SK-N-SH (cell line): ENCODE measurements at regions not wholly inside any gene's neighbourhood (a gene's known extent, or its start where the extent isn't known, plus 50 kb on each side); places are given as distances from the start of the nearest gene placed in this dataset.
A peak's percentile ranks its signal among the peaks of the same experiment; 100 is the strongest.

Source experiments
- CTCF ChIA-PET: fragments of 300-600, 350-600 bp; formaldehyde crosslinking; extraction: SDS; loops from one replicate; lab custom pipeline; 2021; lab: Yijun Ruan, JAX
- POLR2A ChIA-PET: fragments of 350-600 bp; sonication (Branson Sonifier 250); formaldehyde crosslinking; extraction: SDS; loops from one replicate; lab custom pipeline; 2020; ENCODE audit warnings: antibody characterized with exemption, inconsistent platforms; lab: Yijun Ruan, JAX
- DNase-seq: peaks from one replicate; pipeline ENCODE4 v3.0.0; 2012
- H2AFZ ChIP-seq: fragments of 200-600 bp; sonication (generic); 2 replicates; pipeline ENCODE4 v1.8.1; 2016; ENCODE audit warnings: antibody characterized with exemption, mild to moderate bottlenecking, low read depth
- H3F3A ChIP-seq: fragments of 200-600 bp; sonication (generic); replicated peaks from 2 replicates; pipeline ENCODE3; 2016; ENCODE audit warnings: antibody characterized with exemption, mild to moderate bottlenecking; ENCODE audit not compliant: insufficient read depth
- H3K27ac ChIP-seq, 2 experiments: fragments of 200-500 bp in 1 of 2; fragments of 200-600 bp in 1 of 2; sonication (Bioruptor generic) in 1 of 2; sonication (generic), shearing (Covaris generic) in 1 of 2; 2 replicates each; pipeline versions ENCODE4 v1.5.1 to v1.6.1; 2014 to 2016; ENCODE audit warnings: low read depth in 2 of 2, inconsistent platforms in 1 of 2, low read length in 1 of 2, mild to moderate bottlenecking in 1 of 2, mixed read lengths in 1 of 2
- H3K27me3 ChIP-seq: fragments of 200-600 bp; sonication (generic), shearing (Covaris generic); 2 replicates; pipeline ENCODE4 v1.6.1; 2016; ENCODE audit warnings: mixed run types; ENCODE audit not compliant: insufficient read depth
- H3K36me3 ChIP-seq, 2 experiments: fragments of 200-500 bp in 1 of 2; fragments of 200-600 bp in 1 of 2; sonication (Bioruptor generic) in 1 of 2; sonication (generic) in 1 of 2; replicated peaks in 1 of 2; 2 replicates each; pipeline versions ENCODE3 to v1.5.1; 2014 to 2016; ENCODE audit warnings: low read length in 1 of 2, mild to moderate bottlenecking in 1 of 2; ENCODE audit not compliant: insufficient read depth in 2 of 2, control insufficient read depth in 1 of 2
- H3K4me1 ChIP-seq, 2 experiments: fragments of 200-500 bp in 1 of 2; fragments of 200-600 bp in 1 of 2; sonication (Bioruptor generic) in 1 of 2; sonication (generic), shearing (Covaris generic) in 1 of 2; 2 replicates each; pipeline versions ENCODE4 v1.5.1 to v1.6.1; 2014 to 2016; ENCODE audit warnings: low read depth in 1 of 2, low read length in 1 of 2, mixed run types in 1 of 2; ENCODE audit not compliant: insufficient read depth in 2 of 2, control insufficient read depth in 1 of 2
- H3K4me2 ChIP-seq: fragments of 200-600 bp; sonication (generic), shearing (Covaris generic); 2 replicates; pipeline ENCODE4 v1.6.1; 2017; ENCODE audit warnings: mixed run types
- H3K4me3 ChIP-seq, 2 experiments: fragments of 200-500 bp in 1 of 2; fragments of 200-600 bp in 1 of 2; sonication (Bioruptor generic) in 1 of 2; sonication (generic), shearing (Covaris generic) in 1 of 2; 2 replicates each; pipeline versions ENCODE4 v1.5.1 to v1.8.1; 2014 to 2016; ENCODE audit warnings: low read depth in 2 of 2, inconsistent platforms in 1 of 2, low read length in 1 of 2, mild to moderate bottlenecking in 1 of 2, mixed read lengths in 1 of 2, moderate library complexity in 1 of 2
- H3K79me2 ChIP-seq: fragments of 200-600 bp; sonication (generic); 2 replicates; pipeline ENCODE4 v1.8.1; 2017; ENCODE audit warnings: mild to moderate bottlenecking; ENCODE audit not compliant: insufficient read depth
- H3K9ac ChIP-seq: fragments of 200-600 bp; sonication (generic); 2 replicates; pipeline ENCODE4 v1.6.1; 2017; ENCODE audit warnings: mixed run types
- H3K9me2 ChIP-seq: fragments of 200-600 bp; sonication (generic); 2 replicates; pipeline ENCODE4 v1.6.1; 2017; ENCODE audit warnings: mixed run types
- H3K9me3 ChIP-seq: fragments of 200-600 bp; sonication (generic); 2 replicates; pipeline ENCODE4 v1.6.1; 2017; ENCODE audit warnings: mixed run types, mild to moderate bottlenecking, moderate library complexity
- H4K20me1 ChIP-seq: fragments of 200-600 bp; sonication (generic); 2 replicates; pipeline ENCODE4 v1.6.1; 2017; ENCODE audit warnings: mild to moderate bottlenecking, mixed run types; ENCODE audit not compliant: insufficient read depth
- FOSL2 ChIP-seq: IDR thresholded peaks from 2 replicates; pipeline ENCODE4 v1.4.0; 2012; ENCODE audit warnings: low read depth, mild to moderate bottlenecking, moderate library complexity, borderline replicate concordance
- FOXJ3 ChIP-seq: sonication (generic); formaldehyde crosslinking; IDR thresholded peaks from 2 replicates; pipeline ENCODE4 v1.5.1; 2020; ENCODE audit warnings: mild to moderate bottlenecking, missing genetic modification reagents
- FOXM1 ChIP-seq: IDR thresholded peaks from 2 replicates; pipeline ENCODE4 v1.4.0; 2012; ENCODE audit warnings: low read depth, mild to moderate bottlenecking
- GABPA ChIP-seq: IDR thresholded peaks from 2 replicates; pipeline ENCODE4 v1.4.0; 2012; ENCODE audit warnings: low read depth, mild to moderate bottlenecking
- GATA2 ChIP-seq: sonication (generic); formaldehyde crosslinking; IDR thresholded peaks from 2 replicates; pipeline ENCODE4 v1.5.0; 2020; ENCODE audit warnings: mild to moderate bottlenecking, missing genetic modification reagents
- MXI1 ChIP-seq: IDR thresholded peaks from 2 replicates; pipeline ENCODE4 v1.6.1; 2012; ENCODE audit warnings: mild to moderate bottlenecking, low read depth, low read length, improper control_type of control experiment
- NRF1 ChIP-seq: IDR thresholded peaks from 2 replicates; pipeline ENCODE4 v1.6.1; 2012; ENCODE audit warnings: low read depth, mild to moderate bottlenecking, low read length
- RCOR1 ChIP-seq: fragments of 150-350 bp; IDR thresholded peaks from 2 replicates; pipeline ENCODE4 v1.6.1; 2017; ENCODE audit warnings: antibody characterized with exemption, low read length
- RFX5 ChIP-seq: IDR thresholded peaks from 2 replicates; pipeline ENCODE4 v1.6.1; 2012; ENCODE audit warnings: mild to moderate bottlenecking, improper control_type of control experiment, low read length
- SMC3 ChIP-seq: IDR thresholded peaks from 2 replicates; pipeline ENCODE4 v1.6.1; 2012; ENCODE audit warnings: low read depth, low read length, improper control_type of control experiment
- WGBS: methylation state at CpG from one replicate; pipeline ENCODE4 v1.1.6; 2017; ENCODE audit warnings: low lambda C conversion rate; 5-methylcytosine and 5-hydroxymethylcytosine counted together
- TF ChIP-seq, protein P1 (sequence below): IDR thresholded peaks from 2 replicates; pipeline ENCODE4 v1.6.1; 2012; ENCODE audit warnings: mild to moderate bottlenecking, low read depth, low read length, moderate library complexity
- TF ChIP-seq, protein P2 (sequence below): fragments of 200-600 bp; sonication (generic); IDR thresholded peaks from 2 replicates; pipeline ENCODE4 v1.6.1; 2017; ENCODE audit warnings: antibody characterized with exemption, mild to moderate bottlenecking, moderate library complexity
- TF ChIP-seq, protein P3 (sequence below): IDR thresholded peaks from 2 replicates; pipeline ENCODE4 v1.4.0; 2012; ENCODE audit warnings: low read depth, borderline replicate concordance
- TF ChIP-seq, protein P4 (sequence below): IDR thresholded peaks from 2 replicates; pipeline ENCODE4; 2012
- TF ChIP-seq, protein P5 (sequence below): fragments of 150-350 bp; IDR thresholded peaks from 2 replicates; pipeline ENCODE4 v1.6.1; 2016; ENCODE audit warnings: mild to moderate bottlenecking, low read depth, low read length

DNA sequence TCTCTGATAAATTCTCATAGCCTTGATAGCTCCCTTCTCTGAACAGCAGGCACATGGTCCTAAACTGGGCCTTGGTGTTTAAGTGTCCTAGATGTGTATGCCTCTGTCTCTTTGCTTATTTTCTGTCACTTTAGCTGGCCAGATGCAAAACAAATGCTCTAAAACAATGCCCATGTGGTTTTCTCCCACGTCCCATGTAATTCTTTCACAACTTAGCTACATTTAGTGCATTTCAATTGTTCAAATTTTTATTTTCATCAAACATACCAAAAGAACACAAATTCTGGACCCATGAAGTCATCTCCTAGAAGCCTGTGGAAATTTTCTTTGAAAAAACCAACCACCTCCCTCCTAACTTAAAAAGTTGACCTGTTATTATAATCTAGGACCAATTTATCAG, 491.3 kb upstream of the AGTR1 start:
- Histone ChIP-seq H3K36me3 (no peaks in the 10 kb centered on the region), H3K27me3 (no peaks in the 10 kb centered on the region), H3K9me2 (no peaks in the 10 kb centered on the region), H3K4me2 (no peak overlapping the region), H3F3A (no peaks in the 10 kb centered on the region), H3K9me3 (no peaks in the 10 kb centered on the region), H3K4me3 (no peak overlapping the region), H3K27ac (peak overlapping the region in 1 of 2 experiments; percentile 34; a peak in 2 of 4 replicates)
- no peak for DNase-seq
- ChIA-PET CTCF (interaction anchor here (1.6 kb wide), 1 partner anchor 18 kb away, joined by 5 read pairs; no protein-coding TSS in a partner anchor), POLR2A (no interaction called here)
- TF ChIP-seq FOXM1 (no peak), RCOR1 (no peak), RFX5 (no peak), SMC3 (no peak), FOSL2 (no peak), GABPA (no peak), GATA2 (no peak)
- TF ChIP-seq, protein P1, sequence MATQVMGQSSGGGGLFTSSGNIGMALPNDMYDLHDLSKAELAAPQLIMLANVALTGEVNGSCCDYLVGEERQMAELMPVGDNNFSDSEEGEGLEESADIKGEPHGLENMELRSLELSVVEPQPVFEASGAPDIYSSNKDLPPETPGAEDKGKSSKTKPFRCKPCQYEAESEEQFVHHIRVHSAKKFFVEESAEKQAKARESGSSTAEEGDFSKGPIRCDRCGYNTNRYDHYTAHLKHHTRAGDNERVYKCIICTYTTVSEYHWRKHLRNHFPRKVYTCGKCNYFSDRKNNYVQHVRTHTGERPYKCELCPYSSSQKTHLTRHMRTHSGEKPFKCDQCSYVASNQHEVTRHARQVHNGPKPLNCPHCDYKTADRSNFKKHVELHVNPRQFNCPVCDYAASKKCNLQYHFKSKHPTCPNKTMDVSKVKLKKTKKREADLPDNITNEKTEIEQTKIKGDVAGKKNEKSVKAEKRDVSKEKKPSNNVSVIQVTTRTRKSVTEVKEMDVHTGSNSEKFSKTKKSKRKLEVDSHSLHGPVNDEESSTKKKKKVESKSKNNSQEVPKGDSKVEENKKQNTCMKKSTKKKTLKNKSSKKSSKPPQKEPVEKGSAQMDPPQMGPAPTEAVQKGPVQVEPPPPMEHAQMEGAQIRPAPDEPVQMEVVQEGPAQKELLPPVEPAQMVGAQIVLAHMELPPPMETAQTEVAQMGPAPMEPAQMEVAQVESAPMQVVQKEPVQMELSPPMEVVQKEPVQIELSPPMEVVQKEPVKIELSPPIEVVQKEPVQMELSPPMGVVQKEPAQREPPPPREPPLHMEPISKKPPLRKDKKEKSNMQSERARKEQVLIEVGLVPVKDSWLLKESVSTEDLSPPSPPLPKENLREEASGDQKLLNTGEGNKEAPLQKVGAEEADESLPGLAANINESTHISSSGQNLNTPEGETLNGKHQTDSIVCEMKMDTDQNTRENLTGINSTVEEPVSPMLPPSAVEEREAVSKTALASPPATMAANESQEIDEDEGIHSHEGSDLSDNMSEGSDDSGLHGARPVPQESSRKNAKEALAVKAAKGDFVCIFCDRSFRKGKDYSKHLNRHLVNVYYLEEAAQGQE, result no peak
- TF ChIP-seq, protein P2, sequence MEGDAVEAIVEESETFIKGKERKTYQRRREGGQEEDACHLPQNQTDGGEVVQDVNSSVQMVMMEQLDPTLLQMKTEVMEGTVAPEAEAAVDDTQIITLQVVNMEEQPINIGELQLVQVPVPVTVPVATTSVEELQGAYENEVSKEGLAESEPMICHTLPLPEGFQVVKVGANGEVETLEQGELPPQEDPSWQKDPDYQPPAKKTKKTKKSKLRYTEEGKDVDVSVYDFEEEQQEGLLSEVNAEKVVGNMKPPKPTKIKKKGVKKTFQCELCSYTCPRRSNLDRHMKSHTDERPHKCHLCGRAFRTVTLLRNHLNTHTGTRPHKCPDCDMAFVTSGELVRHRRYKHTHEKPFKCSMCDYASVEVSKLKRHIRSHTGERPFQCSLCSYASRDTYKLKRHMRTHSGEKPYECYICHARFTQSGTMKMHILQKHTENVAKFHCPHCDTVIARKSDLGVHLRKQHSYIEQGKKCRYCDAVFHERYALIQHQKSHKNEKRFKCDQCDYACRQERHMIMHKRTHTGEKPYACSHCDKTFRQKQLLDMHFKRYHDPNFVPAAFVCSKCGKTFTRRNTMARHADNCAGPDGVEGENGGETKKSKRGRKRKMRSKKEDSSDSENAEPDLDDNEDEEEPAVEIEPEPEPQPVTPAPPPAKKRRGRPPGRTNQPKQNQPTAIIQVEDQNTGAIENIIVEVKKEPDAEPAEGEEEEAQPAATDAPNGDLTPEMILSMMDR, result no peak
- TF ChIP-seq, protein P3, sequence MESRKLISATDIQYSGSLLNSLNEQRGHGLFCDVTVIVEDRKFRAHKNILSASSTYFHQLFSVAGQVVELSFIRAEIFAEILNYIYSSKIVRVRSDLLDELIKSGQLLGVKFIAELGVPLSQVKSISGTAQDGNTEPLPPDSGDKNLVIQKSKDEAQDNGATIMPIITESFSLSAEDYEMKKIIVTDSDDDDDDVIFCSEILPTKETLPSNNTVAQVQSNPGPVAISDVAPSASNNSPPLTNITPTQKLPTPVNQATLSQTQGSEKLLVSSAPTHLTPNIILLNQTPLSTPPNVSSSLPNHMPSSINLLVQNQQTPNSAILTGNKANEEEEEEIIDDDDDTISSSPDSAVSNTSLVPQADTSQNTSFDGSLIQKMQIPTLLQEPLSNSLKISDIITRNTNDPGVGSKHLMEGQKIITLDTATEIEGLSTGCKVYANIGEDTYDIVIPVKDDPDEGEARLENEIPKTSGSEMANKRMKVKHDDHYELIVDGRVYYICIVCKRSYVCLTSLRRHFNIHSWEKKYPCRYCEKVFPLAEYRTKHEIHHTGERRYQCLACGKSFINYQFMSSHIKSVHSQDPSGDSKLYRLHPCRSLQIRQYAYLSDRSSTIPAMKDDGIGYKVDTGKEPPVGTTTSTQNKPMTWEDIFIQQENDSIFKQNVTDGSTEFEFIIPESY, result no peak
- TF ChIP-seq, all 33 proteins: peak for 0
- no peak overlapping the region for H2AFZ ChIP-seq
- H4K20me1 ChIP-seq, result no peaks in the 10 kb centered on the region
- H3K79me2 ChIP-seq, result no peaks in the 10 kb centered on the region
- H3K4me1 ChIP-seq, result peaks cover 0 to 3% of the 10 kb centered on the region in 2 experiments; a peak in 2 of 4 replicates
- 33% methylated on average over 1 of the region's 1 CpG for WGBS
- H3K9ac ChIP-seq, result no peak overlapping the region

DNA sequence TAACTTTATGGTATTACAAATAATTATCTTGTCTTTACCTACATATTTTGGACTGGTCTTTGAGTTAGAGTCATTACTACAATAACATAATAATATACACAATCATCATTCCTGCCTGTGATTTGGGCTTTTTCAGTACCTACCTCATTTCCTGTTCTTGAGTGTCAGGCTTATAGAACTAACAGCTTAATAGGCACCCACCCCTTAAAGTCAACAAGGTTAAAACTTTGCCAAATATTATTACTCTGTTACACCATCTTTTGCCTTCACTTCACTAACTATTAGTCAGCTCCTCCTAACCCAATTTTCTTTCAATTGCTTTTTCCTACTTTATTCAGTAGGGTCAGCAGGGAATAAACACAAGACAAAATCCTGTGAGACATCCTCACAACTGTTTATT, 488.7 kb upstream of the AGTR1 start:
- no peak overlapping the region for H3K9ac ChIP-seq
- H3K9me2 ChIP-seq, result no peaks in the 10 kb centered on the region
- no peaks in the 10 kb centered on the region for H3K9me3 ChIP-seq
- no peak overlapping the region for H3K4me3 ChIP-seq
- no peaks in the 10 kb centered on the region; a peak in 1 of 4 replicates for H3K4me1 ChIP-seq
- no peaks in the 10 kb centered on the region for H3K79me2 ChIP-seq
- H3K27ac ChIP-seq, result no peak overlapping the region
- no peaks in the 10 kb centered on the region for H3K36me3 ChIP-seq
- POLR2A ChIA-PET, result no interaction called here
- DNase-seq, result no peak
- no peaks in the 10 kb centered on the region for H3F3A ChIP-seq
- CTCF ChIA-PET, result no interaction called here
- no peak overlapping the region for H3K4me2 ChIP-seq
- no peaks in the 10 kb centered on the region for H4K20me1 ChIP-seq
- H3K27me3 ChIP-seq, result no peaks in the 10 kb centered on the region
- 0 out of 2 replicates have a peak overlapping the region, but pooled peaks have one; percentile 13 for H2AFZ ChIP-seq
- TF ChIP-seq FOSL2 (no peak), NRF1 (no peak), GABPA (no peak), FOXJ3 (CRISPR knock-in tag) (no peak), RFX5 (no peak), MXI1 (no peak), RCOR1 (no peak)
- TF ChIP-seq, protein P4, sequence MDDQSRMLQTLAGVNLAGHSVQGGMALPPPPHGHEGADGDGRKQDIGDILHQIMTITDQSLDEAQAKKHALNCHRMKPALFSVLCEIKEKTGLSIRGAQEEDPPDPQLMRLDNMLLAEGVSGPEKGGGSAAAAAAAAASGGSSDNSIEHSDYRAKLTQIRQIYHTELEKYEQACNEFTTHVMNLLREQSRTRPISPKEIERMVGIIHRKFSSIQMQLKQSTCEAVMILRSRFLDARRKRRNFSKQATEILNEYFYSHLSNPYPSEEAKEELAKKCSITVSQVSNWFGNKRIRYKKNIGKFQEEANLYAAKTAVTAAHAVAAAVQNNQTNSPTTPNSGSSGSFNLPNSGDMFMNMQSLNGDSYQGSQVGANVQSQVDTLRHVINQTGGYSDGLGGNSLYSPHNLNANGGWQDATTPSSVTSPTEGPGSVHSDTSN, result no peak
- TF ChIP-seq, protein P2, result no peak
- TF ChIP-seq, protein P5, sequence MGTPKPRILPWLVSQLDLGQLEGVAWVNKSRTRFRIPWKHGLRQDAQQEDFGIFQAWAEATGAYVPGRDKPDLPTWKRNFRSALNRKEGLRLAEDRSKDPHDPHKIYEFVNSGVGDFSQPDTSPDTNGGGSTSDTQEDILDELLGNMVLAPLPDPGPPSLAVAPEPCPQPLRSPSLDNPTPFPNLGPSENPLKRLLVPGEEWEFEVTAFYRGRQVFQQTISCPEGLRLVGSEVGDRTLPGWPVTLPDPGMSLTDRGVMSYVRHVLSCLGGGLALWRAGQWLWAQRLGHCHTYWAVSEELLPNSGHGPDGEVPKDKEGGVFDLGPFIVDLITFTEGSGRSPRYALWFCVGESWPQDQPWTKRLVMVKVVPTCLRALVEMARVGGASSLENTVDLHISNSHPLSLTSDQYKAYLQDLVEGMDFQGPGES, result no peak
